ENCODE measurements at regions not wholly inside any gene's neighbourhood (a gene's known extent, or its start where the extent isn't known, plus 50 kb on each side); places are given as distances from the start of the nearest gene placed in this dataset.

DNA sequence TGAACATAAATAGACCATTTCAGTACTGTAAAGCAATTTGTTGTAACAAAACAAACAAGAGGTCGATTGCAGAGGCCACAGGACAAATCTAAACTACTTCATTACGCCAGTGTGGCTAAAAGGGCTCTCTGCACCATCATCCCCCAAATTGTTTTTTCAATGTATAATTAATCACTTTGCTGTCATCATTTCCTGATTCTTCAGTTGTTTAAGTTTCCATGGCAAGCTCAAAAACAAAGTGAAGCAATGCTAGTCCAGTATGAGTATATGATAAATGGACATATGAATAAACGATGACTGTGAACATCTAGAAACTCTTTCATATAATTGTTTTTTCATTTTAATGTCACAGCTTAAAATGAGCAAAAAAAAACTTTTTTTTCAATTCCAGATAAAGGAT, 235.4 kb upstream of the FGF13 start:
- TF ChIP-seq TBP (IDR thresholded peaks at IDR 0.05; ENCODE audit: low read depth, low read length) (no peak), YY1 (IDR thresholded peaks at IDR 0.05; ENCODE audit: low read depth, low read length) (no peak), CTCF (IDR thresholded peaks at IDR 0.05; ENCODE audit: control extremely low read depth in 1 of 3, insufficient read depth in 1 of 3, low read depth in 1 of 3, low read length in 3 of 3) (no peak), POLR2AphosphoS5 (IDR thresholded peaks at IDR 0.05; ENCODE audit: low read depth, low read length) (no peak), POLR2A (IDR thresholded peaks at IDR 0.05; ENCODE audit: control extremely low read depth in 1 of 2, low read depth in 2 of 2, low read length in 2 of 2) (no peak), ATF2 (IDR thresholded peaks at IDR 0.05; ENCODE audit: low read length) (no peak), KDM5A (IDR thresholded peaks at IDR 0.05; ENCODE audit: low read length) (no peak), EZH2 (IDR thresholded peaks at IDR 0.05; ENCODE audit: low read depth, low read length, severe bottlenecking) (no peak), SP2 (IDR thresholded peaks at IDR 0.05; ENCODE audit: low read length) (no peak), ZNF274 (IDR thresholded peaks at IDR 0.05; ENCODE audit: borderline replicate concordance, extremely low read depth, low read length) (no peak), ATF3 (IDR thresholded peaks at IDR 0.05; ENCODE audit: insufficient read depth, low read depth, low read length) (no peak), MAFK (IDR thresholded peaks at IDR 0.05; ENCODE audit: low read depth, low read length) (no peak), JUN (IDR thresholded peaks at IDR 0.05; ENCODE audit: low read depth, low read length) (no peak)
- TF ChIP-seq, protein P1, sequence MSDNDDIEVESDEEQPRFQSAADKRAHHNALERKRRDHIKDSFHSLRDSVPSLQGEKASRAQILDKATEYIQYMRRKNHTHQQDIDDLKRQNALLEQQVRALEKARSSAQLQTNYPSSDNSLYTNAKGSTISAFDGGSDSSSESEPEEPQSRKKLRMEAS (IDR thresholded peaks at IDR 0.05): no peak
